ENCODE measurements at regions not wholly inside any gene's neighbourhood (a gene's known extent, or its start where the extent isn't known, plus 50 kb on each side); places are given as distances from the start of the nearest gene placed in this dataset.
"Not testable (repeated sequence)": the region's sequence is repeated elsewhere in the genome, so short reads cannot be mapped to it uniquely, and the experiment has no call there.

GRCh38 chr15:93929375-93930094 lies 301.8 kb upstream of the MCTP2 start:
- no peak for DNase-seq (ENCODE audit: insufficient read length)

GRCh38 chr15:93920204-93920603 lies 311.2 kb upstream of the MCTP2 start:
- TF ChIP-seq POLR2A (IDR thresholded peaks at IDR 0.05; ENCODE audit: low read depth, low read length) (no peak), TAF1 (IDR thresholded peaks at IDR 0.05; ENCODE audit: borderline replicate concordance, low read depth, low read length) (no peak), POLR2AphosphoS5 (IDR thresholded peaks at IDR 0.05; ENCODE audit: low read depth, low read length) (no peak)
- FAIRE-seq: no peak
- no peak for DNase-seq (ENCODE audit: insufficient read length)

More at GRCh38 chr15:93929375-93930094, 301.8 kb upstream of the MCTP2 start:
- no peak for FAIRE-seq
- TF ChIP-seq TAF1 (IDR thresholded peaks at IDR 0.05; ENCODE audit: borderline replicate concordance, low read depth, low read length): no peak
- no peak for TF ChIP-seq POLR2AphosphoS5 (IDR thresholded peaks at IDR 0.05; ENCODE audit: low read depth, low read length)
- no peak for TF ChIP-seq POLR2A (IDR thresholded peaks at IDR 0.05; ENCODE audit: low read depth, low read length)

- FAIRE-seq; DNase-seq (ENCODE audit: insufficient read length): not testable (repeated sequence)
These were observed 312.6 kb upstream of the MCTP2 start for GRCh38 chr15:93918801-93919200.

- no peak for FAIRE-seq
- no peak for TF ChIP-seq TAF1 (IDR thresholded peaks at IDR 0.05; ENCODE audit: borderline replicate concordance, low read depth, low read length)
- no peak for TF ChIP-seq POLR2AphosphoS5 (IDR thresholded peaks at IDR 0.05; ENCODE audit: low read depth, low read length)
- TF ChIP-seq POLR2A (IDR thresholded peaks at IDR 0.05; ENCODE audit: low read depth, low read length): no peak
These were observed 314.2 kb upstream of the MCTP2 start for GRCh38 chr15:93917181-93917580.

GRCh38 chr15:93913871-93914270 lies 317.5 kb upstream of the MCTP2 start:
- DNase-seq (ENCODE audit: insufficient read length) (no peak), FAIRE-seq (no peak)
- TF ChIP-seq TAF1 (IDR thresholded peaks at IDR 0.05; ENCODE audit: borderline replicate concordance, low read depth, low read length) (no peak), POLR2AphosphoS5 (IDR thresholded peaks at IDR 0.05; ENCODE audit: low read depth, low read length) (no peak), POLR2A (IDR thresholded peaks at IDR 0.05; ENCODE audit: low read depth, low read length) (no peak)

More at GRCh38 chr15:93917181-93917580, 314.2 kb upstream of the MCTP2 start:
- DNase-seq (ENCODE audit: insufficient read length): no peak

GRCh38 chr15:93913310-93913709 lies 318.1 kb upstream of the MCTP2 start:
- FAIRE-seq (no peak), DNase-seq (ENCODE audit: insufficient read length) (no peak)
- TF ChIP-seq TAF1 (IDR thresholded peaks at IDR 0.05; ENCODE audit: borderline replicate concordance, low read depth, low read length): no peak
- TF ChIP-seq POLR2A (IDR thresholded peaks at IDR 0.05; ENCODE audit: low read depth, low read length): no peak
- no peak for TF ChIP-seq POLR2AphosphoS5 (IDR thresholded peaks at IDR 0.05; ENCODE audit: low read depth, low read length)

GRCh38 chr15:93900476-93901400 lies 330.6 kb upstream of the MCTP2 start:
- DNase-seq (ENCODE audit: insufficient read length) (no peak), FAIRE-seq (no peak)
- TF ChIP-seq POLR2A (IDR thresholded peaks at IDR 0.05; ENCODE audit: low read depth, low read length) (no peak), TAF1 (IDR thresholded peaks at IDR 0.05; ENCODE audit: borderline replicate concordance, low read depth, low read length) (no peak), POLR2AphosphoS5 (IDR thresholded peaks at IDR 0.05; ENCODE audit: low read depth, low read length) (no peak)

- DNase-seq (ENCODE audit: insufficient read length) (no peak), FAIRE-seq (no peak)
- TF ChIP-seq POLR2AphosphoS5 (IDR thresholded peaks at IDR 0.05; ENCODE audit: low read depth, low read length) (no peak), TAF1 (IDR thresholded peaks at IDR 0.05; ENCODE audit: borderline replicate concordance, low read depth, low read length) (no peak), POLR2A (IDR thresholded peaks at IDR 0.05; ENCODE audit: low read depth, low read length) (no peak)
These were observed 331.5 kb upstream of the MCTP2 start for GRCh38 chr15:93899817-93900216.

GRCh38 chr15:93897377-93897776 lies 334.0 kb upstream of the MCTP2 start:
- no peak for TF ChIP-seq POLR2AphosphoS5 (IDR thresholded peaks at IDR 0.05; ENCODE audit: low read depth, low read length)
- TF ChIP-seq TAF1 (IDR thresholded peaks at IDR 0.05; ENCODE audit: borderline replicate concordance, low read depth, low read length): no peak
- no peak for TF ChIP-seq POLR2A (IDR thresholded peaks at IDR 0.05; ENCODE audit: low read depth, low read length)
- no peak for DNase-seq (ENCODE audit: insufficient read length)
- FAIRE-seq: no peak

- DNase-seq (ENCODE audit: insufficient read length): no peak
- TF ChIP-seq POLR2AphosphoS5 (IDR thresholded peaks at IDR 0.05; ENCODE audit: low read depth, low read length): no peak
- TF ChIP-seq POLR2A (IDR thresholded peaks at IDR 0.05; ENCODE audit: low read depth, low read length): no peak
- TF ChIP-seq TAF1 (IDR thresholded peaks at IDR 0.05; ENCODE audit: borderline replicate concordance, low read depth, low read length): no peak
- no peak for FAIRE-seq
These were observed 335.2 kb upstream of the MCTP2 start for GRCh38 chr15:93895976-93896770.

GRCh38 chr15:93894438-93895036 lies 336.8 kb upstream of the MCTP2 start:
- no peak for FAIRE-seq
- no peak for TF ChIP-seq POLR2A (IDR thresholded peaks at IDR 0.05; ENCODE audit: low read depth, low read length)
- no peak for TF ChIP-seq POLR2AphosphoS5 (IDR thresholded peaks at IDR 0.05; ENCODE audit: low read depth, low read length)
- TF ChIP-seq TAF1 (IDR thresholded peaks at IDR 0.05; ENCODE audit: borderline replicate concordance, low read depth, low read length): no peak
- no peak for DNase-seq (ENCODE audit: insufficient read length)
